Hematopoietic multipotent progenitor cell treated with erythropoietin and hydrocortisone succinate and interleukin-3 and kit ligand, for 4 days (in vitro differentiated cells): ENCODE measurements at regions not wholly inside any gene's neighbourhood (a gene's known extent, or its start where the extent isn't known, plus 50 kb on each side); places are given as distances from the start of the nearest gene placed in this dataset.
A peak's percentile ranks its signal among the peaks of the same experiment; 100 is the strongest.
"Not testable (repeated sequence)": the region's sequence is repeated elsewhere in the genome, so short reads cannot be mapped to it uniquely, and the experiment has no call there.

ENCODE experiments used
- DNase-seq: peaks from one replicate; pipeline ENCODE4 v3.0.0-alpha.2; 2015

DNA sequence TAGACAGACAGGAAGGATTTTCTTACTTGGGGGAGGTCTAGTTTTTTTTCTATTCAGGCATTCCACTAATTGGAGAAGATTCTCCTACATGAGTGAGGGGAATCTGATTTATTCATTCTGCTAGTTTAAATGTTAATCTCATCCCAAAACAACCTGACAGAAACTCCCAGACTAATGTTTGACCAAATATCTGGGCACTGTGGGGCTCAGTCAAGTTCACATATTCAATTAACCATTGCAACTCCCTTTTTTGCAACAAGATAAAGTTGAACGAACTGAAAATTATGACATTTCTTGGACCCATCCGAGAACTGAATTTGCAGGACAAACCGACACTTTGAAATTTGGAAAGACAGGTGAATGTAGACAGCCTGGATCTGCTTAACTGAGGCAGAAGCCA, 194.4 kb upstream of the PTER start:
- DNase-seq: no peak

GRCh38 chr10:16242859-16243613, 193.8 kb upstream of the PTER start:
- no peak for DNase-seq

- DNase-seq: not testable (repeated sequence)
These were observed 186.7 kb upstream of the PTER start for GRCh38 chr10:16250136-16250535.

GRCh38 chr10:16256336-16256735, 180.5 kb upstream of the PTER start:
- no peak for DNase-seq

- no peak for DNase-seq
These were observed 178.3 kb upstream of the PTER start for GRCh38 chr10:16258291-16259040.

- no peak for DNase-seq
These were observed 177.1 kb upstream of the PTER start for GRCh38 chr10:16259726-16260125.

DNA sequence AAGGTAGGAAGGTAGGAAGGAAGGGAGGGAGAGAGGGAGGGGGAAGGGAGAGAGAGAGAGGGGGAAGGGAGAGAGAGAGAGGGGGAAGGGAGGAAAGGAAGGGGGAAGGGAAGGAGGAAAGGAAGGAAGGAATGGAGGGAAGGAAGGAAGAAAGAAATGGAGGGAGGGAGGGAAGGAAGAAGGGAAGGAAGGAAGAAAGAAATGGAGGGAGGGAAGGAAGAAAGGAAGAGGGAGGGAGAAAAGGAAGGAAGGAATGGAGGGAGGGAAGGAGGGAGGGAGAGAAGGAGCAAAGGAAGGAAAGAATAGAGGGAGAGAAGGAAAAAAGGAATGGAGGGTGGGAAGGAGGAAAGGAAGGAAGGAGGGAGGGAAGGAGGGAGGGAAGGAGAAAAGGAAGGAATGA, 176.4 kb upstream of the PTER start:
- DNase-seq: no peak

DNA sequence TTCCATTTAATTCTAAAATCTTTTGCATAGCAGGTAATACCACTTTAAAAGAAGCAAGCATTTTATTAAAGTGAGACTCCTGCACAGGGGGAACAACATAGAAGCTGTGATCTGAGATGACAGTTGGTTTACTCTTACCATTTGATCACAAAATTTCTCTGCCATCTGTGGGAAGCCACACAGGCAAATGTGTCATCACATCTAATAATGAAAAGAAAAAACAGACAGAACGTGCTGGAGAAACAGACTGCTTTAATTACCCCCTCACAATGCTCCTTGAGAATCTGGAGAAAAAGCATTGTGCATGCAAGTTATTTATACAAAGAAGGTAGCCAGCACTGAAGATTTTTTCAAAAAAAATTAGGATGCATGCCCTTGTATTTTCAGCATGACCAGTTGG, 165.2 kb upstream of the PTER start:
- no peak for DNase-seq

DNA sequence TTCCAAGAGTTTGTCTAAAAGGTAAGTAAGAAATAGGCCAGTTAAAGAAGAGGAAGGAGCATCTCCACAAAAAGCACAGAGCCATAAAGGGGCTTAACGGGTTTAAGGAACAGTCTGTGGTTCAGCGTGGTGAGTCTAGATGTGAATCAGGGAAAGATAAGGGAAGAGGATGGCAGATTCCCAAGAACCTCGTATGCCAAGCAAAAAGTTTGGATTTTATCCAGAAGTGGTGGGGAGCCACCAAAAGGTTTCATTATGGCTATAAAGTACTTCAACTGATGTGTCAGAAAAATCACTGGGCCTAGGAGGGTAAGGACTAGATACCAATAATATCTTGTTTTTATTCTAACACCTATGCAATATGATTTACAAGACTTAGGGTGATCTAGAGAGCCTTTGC, 161.9 kb upstream of the PTER start:
- DNase-seq: no peak

- DNase-seq: no peak
These were observed 156.2 kb upstream of the PTER start for GRCh38 chr10:16280595-16280994.

GRCh38 chr10:16292366-16292765, 144.4 kb upstream of the PTER start:
- DNase-seq: no peak

DNA sequence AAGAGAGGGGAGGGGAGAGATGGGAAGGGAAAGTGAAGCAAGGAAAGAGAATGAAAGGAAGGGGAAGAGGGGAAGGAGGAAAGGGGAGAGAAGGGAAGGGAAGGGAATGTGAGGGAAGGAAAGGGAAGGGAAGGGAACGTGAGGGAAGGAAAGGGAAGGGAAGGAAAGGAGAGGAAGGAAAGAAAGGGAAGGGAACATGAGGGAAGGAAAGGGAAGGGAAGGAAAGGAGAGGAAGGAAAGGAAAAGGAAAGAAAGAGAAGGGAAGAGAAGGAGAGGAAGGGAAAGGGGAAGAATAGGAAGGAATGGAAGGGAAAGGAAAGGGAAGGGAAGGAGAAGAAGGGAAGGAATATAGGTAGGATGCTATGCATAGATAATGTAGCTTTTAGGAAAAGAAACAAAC, 139.7 kb upstream of the PTER start:
- no peak for DNase-seq

- DNase-seq: no peak
These were observed 139.2 kb upstream of the PTER start for GRCh38 chr10:16297642-16298041.

- DNase-seq: no peak
These were observed 132.5 kb upstream of the PTER start for GRCh38 chr10:16304311-16304710.

DNA sequence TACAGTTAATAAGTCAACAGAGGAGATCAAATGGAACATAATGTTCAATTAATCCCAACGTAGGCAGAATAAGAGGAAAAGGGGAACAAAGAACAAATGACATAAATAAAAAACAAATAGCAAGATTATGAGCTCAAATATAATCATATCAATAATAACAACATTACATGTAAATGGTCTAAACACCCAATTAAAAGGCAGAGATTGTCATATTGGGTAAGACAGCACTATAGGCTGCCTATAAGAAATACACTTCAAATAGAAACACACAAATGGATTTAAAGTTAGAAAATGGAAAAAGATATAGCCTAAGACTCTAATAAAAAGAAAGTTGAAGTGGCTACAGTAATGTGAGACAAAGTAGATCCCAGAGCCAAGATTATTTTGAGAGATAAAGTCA, 126.4 kb upstream of the PTER start:
- no peak for DNase-seq

- peak; percentile 7 for DNase-seq
These were observed 122.6 kb upstream of the PTER start for GRCh38 chr10:16314259-16314658.

DNA sequence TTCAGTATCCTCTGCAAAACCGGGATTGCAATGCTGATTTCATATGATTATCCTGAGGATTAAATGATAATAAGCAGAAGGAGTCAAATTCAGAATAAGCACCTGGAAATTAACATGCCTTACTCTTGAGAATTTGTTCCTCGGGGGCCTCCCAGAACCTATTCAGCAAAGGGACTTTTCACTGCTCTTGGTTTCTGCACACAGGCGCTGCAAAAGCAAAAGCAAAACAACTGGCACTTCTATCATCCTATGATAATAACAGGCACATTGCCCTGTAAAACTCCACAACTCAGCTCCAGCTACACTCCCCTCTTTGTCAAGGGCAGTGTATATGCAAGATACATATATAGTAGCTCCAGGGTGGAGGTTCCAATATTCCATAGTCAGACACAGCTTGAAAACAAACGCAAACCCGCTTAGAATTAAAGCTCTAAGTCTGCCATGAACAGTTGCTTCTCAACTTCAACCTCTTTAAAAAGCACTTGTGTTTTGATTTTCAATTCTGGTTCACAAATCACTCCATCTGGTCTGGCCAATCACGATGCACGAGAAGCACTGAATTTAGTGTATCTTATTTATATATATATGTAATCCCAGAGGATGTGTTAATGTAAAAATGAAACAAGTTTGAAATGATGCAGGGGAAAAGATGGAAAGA, 119.9 kb upstream of the PTER start:
- no peak for DNase-seq

- no peak for DNase-seq
These were observed 95.2 kb upstream of the PTER start for GRCh38 chr10:16341637-16342036.

DNA sequence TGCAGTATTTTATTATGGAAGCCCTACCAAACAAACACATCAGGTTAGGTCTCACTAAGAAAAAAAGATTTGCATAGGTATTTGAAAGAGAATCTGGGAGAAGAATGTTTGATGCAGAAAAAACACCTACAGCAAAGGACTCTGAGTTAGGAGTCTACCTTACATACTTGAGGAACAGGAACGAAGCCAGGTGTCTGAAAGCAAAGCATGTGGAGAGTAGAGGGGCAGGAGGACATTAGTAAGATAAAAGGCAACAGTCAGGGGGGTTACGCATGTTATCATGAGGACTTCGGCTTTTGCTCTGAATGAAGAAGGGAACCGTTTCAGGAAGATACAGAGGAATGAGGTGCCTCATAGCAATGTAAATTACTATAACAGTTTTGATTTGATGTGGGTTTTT, 87.9 kb upstream of the PTER start:
- DNase-seq: no peak

- DNase-seq: no peak
These were observed 84.7 kb upstream of the PTER start for GRCh38 chr10:16352146-16352545.

- no peak for DNase-seq
These were observed 76.8 kb upstream of the PTER start for GRCh38 chr10:16360001-16360400.

DNA sequence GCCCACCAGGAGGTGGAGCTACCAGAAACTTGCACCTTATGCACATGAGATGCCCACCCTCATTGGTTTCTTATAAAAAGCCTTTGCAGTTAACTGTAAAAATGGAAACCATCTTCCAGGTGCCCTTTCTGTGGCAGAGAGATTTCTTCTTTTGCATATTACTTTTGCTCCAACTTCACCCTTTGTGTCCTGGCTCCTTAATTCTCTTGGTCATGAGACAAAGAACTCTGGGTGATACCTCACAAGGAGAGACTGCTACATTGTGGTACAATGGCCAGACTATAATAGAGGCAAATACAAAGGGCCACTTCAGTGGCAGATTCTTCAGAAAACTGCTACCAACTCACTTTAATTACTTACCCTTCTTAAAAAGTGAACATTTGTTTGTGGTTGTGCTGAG, 76.4 kb upstream of the PTER start:
- no peak for DNase-seq

GRCh38 chr10:16361086-16361485, 75.7 kb upstream of the PTER start:
- no peak for DNase-seq

- DNase-seq: no peak
These were observed 73.1 kb upstream of the PTER start for GRCh38 chr10:16363741-16364140.
